Right lobe of liver (tissue), 4 donors: ENCODE measurements at regions not wholly inside any gene's neighbourhood (a gene's known extent, or its start where the extent isn't known, plus 50 kb on each side); places are given as distances from the start of the nearest gene placed in this dataset.

Experiments
- CTCF ChIP-seq, 4 donors: fragments of 200-600 bp in 3 of 4; fragments of 450-650 bp in 1 of 4; IDR thresholded peaks; one replicate each; pipeline versions ENCODE4 v1.5.1 to v1.8.0; 2016 to 2022; ENCODE audit warnings: antibody characterized with exemption in 4 of 4, mild to moderate bottlenecking in 2 of 4
- POLR2A ChIP-seq: fragments of 450-650 bp; IDR thresholded peaks from one replicate; pipeline ENCODE4 v1.6.1; 2017; ENCODE audit warnings: antibody characterized with exemption, mild to moderate bottlenecking
- donor health status: DM: no; HTN: no; CAD: no.
- donor health status: DM: no; HTN: no; CAD: no.
- donor health status: DM: no; HTN: yes; CAD: no.

GRCh38 chr3:46122091-46122490, 86.0 kb downstream of the CCR1 start:
- TF ChIP-seq CTCF (IDR thresholded peaks at IDR 0.05) (no peak), POLR2A (no peak)
